ENCODE measurements at regions not wholly inside any gene's neighbourhood (a gene's known extent, or its start where the extent isn't known, plus 50 kb on each side); places are given as distances from the start of the nearest gene placed in this dataset.

DNA sequence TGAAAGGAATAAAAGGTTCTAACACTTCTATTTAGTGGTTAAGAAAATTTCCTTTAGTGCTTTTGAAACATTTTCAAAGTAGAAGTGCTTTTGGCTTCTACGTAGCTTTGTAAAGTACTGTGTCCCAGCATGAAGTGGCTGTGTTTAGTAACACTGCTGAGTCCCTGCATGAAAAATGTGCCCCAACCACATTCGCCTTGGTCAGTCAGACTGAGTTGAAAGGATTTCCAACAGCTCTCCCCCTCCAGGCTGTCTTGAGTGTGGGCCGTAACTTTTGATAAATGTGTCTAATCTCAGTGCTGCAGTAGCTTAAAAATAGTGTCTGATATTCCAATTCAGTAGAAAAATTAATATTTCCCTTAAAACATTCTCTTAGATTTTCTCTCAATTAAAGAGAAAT lies 115.0 kb downstream of the NR1D2 start:
- no peaks in the 10 kb centered on the region for H3K36me3 Mint-ChIP-seq
- H3K4me1 ChIP-seq (ENCODE audit: control insufficient read depth, insufficient read depth, low read length), result no peaks in the 10 kb centered on the region
- peaks cover 0 to 7% of the 10 kb centered on the region in 2 donors for H3K27me3 Mint-ChIP-seq (ENCODE audit: low read depth in 2 of 2)
- no peak overlapping the region for H3K4me3 Mint-ChIP-seq
- no peaks in the 10 kb centered on the region for H3K4me1 Mint-ChIP-seq
- TF ChIP-seq, protein P1, sequence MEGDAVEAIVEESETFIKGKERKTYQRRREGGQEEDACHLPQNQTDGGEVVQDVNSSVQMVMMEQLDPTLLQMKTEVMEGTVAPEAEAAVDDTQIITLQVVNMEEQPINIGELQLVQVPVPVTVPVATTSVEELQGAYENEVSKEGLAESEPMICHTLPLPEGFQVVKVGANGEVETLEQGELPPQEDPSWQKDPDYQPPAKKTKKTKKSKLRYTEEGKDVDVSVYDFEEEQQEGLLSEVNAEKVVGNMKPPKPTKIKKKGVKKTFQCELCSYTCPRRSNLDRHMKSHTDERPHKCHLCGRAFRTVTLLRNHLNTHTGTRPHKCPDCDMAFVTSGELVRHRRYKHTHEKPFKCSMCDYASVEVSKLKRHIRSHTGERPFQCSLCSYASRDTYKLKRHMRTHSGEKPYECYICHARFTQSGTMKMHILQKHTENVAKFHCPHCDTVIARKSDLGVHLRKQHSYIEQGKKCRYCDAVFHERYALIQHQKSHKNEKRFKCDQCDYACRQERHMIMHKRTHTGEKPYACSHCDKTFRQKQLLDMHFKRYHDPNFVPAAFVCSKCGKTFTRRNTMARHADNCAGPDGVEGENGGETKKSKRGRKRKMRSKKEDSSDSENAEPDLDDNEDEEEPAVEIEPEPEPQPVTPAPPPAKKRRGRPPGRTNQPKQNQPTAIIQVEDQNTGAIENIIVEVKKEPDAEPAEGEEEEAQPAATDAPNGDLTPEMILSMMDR (IDR thresholded peaks at IDR 0.05), result no peak
- ATAC-seq (no peak), DNase-seq (no peak)
- WGBS (ENCODE audit: insufficient coverage), result 91% methylated on average over 3 of the region's 3 CpGs
- no peak overlapping the region for H3K27ac ChIP-seq (ENCODE audit: low read length)
- peaks cover 0 to 3% of the 10 kb centered on the region in 2 donors for H3K9me3 Mint-ChIP-seq
- H3K36me3 ChIP-seq (ENCODE audit: control insufficient read depth, insufficient read depth, low read length), result no peaks in the 10 kb centered on the region
- no peak overlapping the region for H3K4me3 ChIP-seq (ENCODE audit: low read length)
- H3K9me3 ChIP-seq (ENCODE audit: control insufficient read depth, insufficient read depth, low read length), result no peaks in the 10 kb centered on the region
- H3K27me3 ChIP-seq (ENCODE audit: control insufficient read depth, insufficient read depth, low read length), result no peaks in the 10 kb centered on the region
- H3K27ac Mint-ChIP-seq, result no peak overlapping the region
- intact Hi-C loops (cut with micrococcal nuclease), result loop anchor here (5.0 kb wide), 1 partner anchor 422 kb away; no protein-coding TSS in a partner anchor

DNA sequence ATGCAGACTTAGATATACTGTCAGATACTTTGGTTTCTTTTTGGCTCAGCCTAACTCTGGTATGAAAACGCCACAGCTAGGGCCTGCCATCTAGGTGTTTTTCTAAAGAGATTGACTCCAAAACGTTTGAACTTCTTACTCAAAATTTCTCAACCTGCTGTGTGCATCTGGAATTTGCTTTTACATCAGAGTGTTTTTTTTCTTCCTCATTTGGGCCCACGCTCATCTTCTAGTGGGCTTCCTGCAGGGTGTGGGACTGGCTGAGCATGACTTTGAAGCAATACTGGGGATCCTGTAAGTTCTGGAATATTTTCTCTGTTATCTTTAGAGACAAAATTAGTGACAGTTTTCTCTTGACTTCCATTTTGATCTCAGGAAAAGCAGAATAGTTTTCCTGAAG lies 117.8 kb downstream of the NR1D2 start:
- no peaks in the 10 kb centered on the region for H3K36me3 Mint-ChIP-seq
- intact Hi-C loops (cut with micrococcal nuclease), result loop anchor here (5.0 kb wide), 1 partner anchor 419 kb away; no protein-coding TSS in a partner anchor
- peaks cover 0 to 4% of the 10 kb centered on the region in 2 donors for H3K27me3 Mint-ChIP-seq (ENCODE audit: low read depth in 2 of 2)

More for the DNA sequence above, 117.8 kb downstream of the NR1D2 start:
- ATAC-seq (no peak), DNase-seq (no peak)
- H3K27ac ChIP-seq (ENCODE audit: low read length), result no peak overlapping the region
- no peaks in the 10 kb centered on the region for H3K4me1 ChIP-seq (ENCODE audit: control insufficient read depth, insufficient read depth, low read length)
- no peaks in the 10 kb centered on the region for H3K9me3 ChIP-seq (ENCODE audit: control insufficient read depth, insufficient read depth, low read length)
- no peaks in the 10 kb centered on the region for H3K36me3 ChIP-seq (ENCODE audit: control insufficient read depth, insufficient read depth, low read length)
- no peak overlapping the region for H3K4me3 ChIP-seq (ENCODE audit: low read length)
- H3K27me3 ChIP-seq (ENCODE audit: control insufficient read depth, insufficient read depth, low read length), result no peaks in the 10 kb centered on the region
- H3K9me3 Mint-ChIP-seq, result peaks cover 2 to 3% of the 10 kb centered on the region in 2 donors
- H3K27ac Mint-ChIP-seq, result no peak overlapping the region
- TF ChIP-seq, protein P1 (IDR thresholded peaks at IDR 0.05), result no peak
- whole genome bisulfite sequencing (ENCODE audit: insufficient coverage), result 26% methylated on average over 3 of the region's 3 CpGs
- no peak overlapping the region for H3K4me3 Mint-ChIP-seq
- H3K4me1 Mint-ChIP-seq, result no peaks in the 10 kb centered on the region

Measured in natural killer cell (primary cell).